HepG2 (cell line): ENCODE measurements at regions not wholly inside any gene's neighbourhood (a gene's known extent, or its start where the extent isn't known, plus 50 kb on each side); places are given as distances from the start of the nearest gene placed in this dataset.

Source experiments
- ATAC-seq: fragments of 200-7000 bp; cut with Tn5 transposase; 3 replicates; pipeline ENCODE4 v1.9.1; 2020; ENCODE audit warnings: mild to moderate bottlenecking, moderate library complexity
- BruUV-seq: library from RNA; stranded (reverse); fragments of 400-500 nt; replicated peaks from 2 replicates; lab custom pipeline; 2021; lab: Mats Ljungman, UMichigan
- CTCF ChIA-PET: fragments of 300-600 bp; formaldehyde crosslinking; extraction: SDS; loops from one replicate; lab custom pipeline; 2021; ENCODE audit warnings: low total read pairs, inconsistent platforms, low intra/inter-chr PET ratio; lab: Yijun Ruan, JAX
- POLR2A ChIA-PET: fragments of 350-600 bp; sonication (Branson Sonifier 250); formaldehyde crosslinking; loops from one replicate; lab custom pipeline; 2020; ENCODE audit warnings: antibody characterized with exemption, inconsistent platforms; lab: Yijun Ruan, JAX
- DNase-seq: peaks from one replicate; pipeline ENCODE4 v3.0.0-alpha.2; 2015; ENCODE audit warnings: low spot score
- FAIRE-seq: peaks from 3 replicates; lab custom pipeline; 2011; peaks lifted over from hg19 to GRCh38; lab: Jason Lieb, UNC
- H2AFZ ChIP-seq: one replicate; pipeline ENCODE4 v1.6.1; 2011; ENCODE audit warnings: low read length, inconsistent platforms
- H3K27ac ChIP-seq: fragments of 300-600 bp; 3 replicates; pipeline ENCODE4 v1.8.0; 2011; ENCODE audit warnings: mixed run types, mild to moderate bottlenecking, mixed read lengths, low read length, inconsistent platforms; ENCODE audit not compliant: insufficient read depth; ENCODE audit errors: extremely low read length
- H3K27me3 ChIP-seq, 2 experiments: fragments of 200-600 bp in 1 of 2; 2 replicates in 1 of 2; 3 replicates in 1 of 2; pipeline versions ENCODE4 v1.6.0 to v1.8.0; 2011; ENCODE audit warnings: low read length in 2 of 2, mild to moderate bottlenecking in 2 of 2, moderate library complexity in 2 of 2, inconsistent platforms in 1 of 2; ENCODE audit not compliant: insufficient read depth in 2 of 2, control insufficient read depth in 1 of 2
- H3K36me3 ChIP-seq, 2 experiments: fragments of 200-600 bp in 1 of 2; replicated peaks in 1 of 2; 2 replicates in 1 of 2; 3 replicates in 1 of 2; pipeline versions ENCODE4 v1.5.1 to v1.8.0; 2011; ENCODE audit warnings: low read length in 2 of 2, inconsistent platforms in 1 of 2; ENCODE audit not compliant: insufficient read depth in 2 of 2, control insufficient read depth in 1 of 2
- H3K4me1 ChIP-seq: 2 replicates; pipeline ENCODE4 v1.5.1; 2012; ENCODE audit warnings: low read length, inconsistent platforms; ENCODE audit not compliant: insufficient read depth
- H3K4me2 ChIP-seq: 2 replicates; pipeline ENCODE4 v1.6.0; 2011; ENCODE audit warnings: low read depth, low read length, inconsistent platforms
- H3K4me3 ChIP-seq, 3 experiments: fragments of 200-600 bp in 1 of 3; sonication (generic), shearing (Covaris generic) in 1 of 3; replicated peaks in 1 of 3; 2 replicates each; pipeline ENCODE4 v1.5.1; 2011 to 2016; ENCODE audit warnings: low read length in 3 of 3, inconsistent platforms in 2 of 3, low read depth in 2 of 3, mild to moderate bottlenecking in 2 of 3, control low read depth in 1 of 3, mixed read lengths in 1 of 3; ENCODE audit not compliant: insufficient read depth in 1 of 3
- H3K79me2 ChIP-seq: one replicate; pipeline ENCODE4 v1.6.1; 2011; ENCODE audit warnings: low read length, inconsistent platforms; ENCODE audit not compliant: insufficient read depth
- H3K9ac ChIP-seq: 2 replicates; pipeline ENCODE4 v1.6.0; 2011; ENCODE audit warnings: mild to moderate bottlenecking, low read depth, low read length, inconsistent platforms; ENCODE audit not compliant: insufficient read depth
- H3K9me3 ChIP-seq: 2 replicates; pipeline ENCODE4 v1.5.1; 2012; ENCODE audit warnings: mild to moderate bottlenecking, low read length
- H4K20me1 ChIP-seq: 2 replicates; pipeline ENCODE4 v1.6.0; 2011; ENCODE audit warnings: inconsistent platforms, mild to moderate bottlenecking, low read length, moderate library complexity; ENCODE audit not compliant: insufficient read depth
- CREB1 ChIP-seq, 2 experiments: fragments of 450-650 bp in 1 of 2; IDR thresholded peaks; 2 replicates each; pipeline ENCODE4 v1.6.1; 2016 to 2017; ENCODE audit warnings: control low read depth in 1 of 2, mild to moderate bottlenecking in 1 of 2, missing compliant biosample characterization in 1 of 2, missing genetic modification characterization in 1 of 2
- MTA1 ChIP-seq: sonication (generic); formaldehyde crosslinking; IDR thresholded peaks from 2 replicates; pipeline ENCODE4 v1.4.0; 2020; ENCODE audit warnings: missing genetic modification reagents, mild to moderate bottlenecking, borderline replicate concordance
- NCOA2 ChIP-seq: sonication (generic); formaldehyde crosslinking; IDR thresholded peaks from 2 replicates; pipeline ENCODE4 v1.8.0; 2022; ENCODE audit warnings: inconsistent platforms
- SP140L ChIP-seq: sonication (generic); formaldehyde crosslinking; IDR thresholded peaks from 2 replicates; pipeline ENCODE4 v1.4.0; 2020; ENCODE audit warnings: missing genetic modification reagents, borderline replicate concordance
- ZBTB40 ChIP-seq, 2 experiments: fragments of 450-650 bp in 1 of 2; sonication (generic) in 1 of 2; formaldehyde crosslinking in 1 of 2; IDR thresholded peaks; 2 replicates each; pipeline versions ENCODE4 v1.6.1 to v1.8.0; 2016 to 2022; ENCODE audit warnings: antibody characterized with exemption in 1 of 2, mild to moderate bottlenecking in 1 of 2, missing genetic modification reagents in 1 of 2
- ZNF253 ChIP-seq: sonication (generic); formaldehyde crosslinking; IDR thresholded peaks from 2 replicates; pipeline ENCODE4 v1.8.0; 2022; ENCODE audit warnings: mild to moderate bottlenecking, missing genetic modification reagents, borderline replicate concordance
- ZNF644 ChIP-seq: IDR thresholded peaks from 2 replicates; pipeline ENCODE4 v1.6.1; 2016; ENCODE audit warnings: low read depth
- ZNF737 ChIP-seq: sonication (generic); formaldehyde crosslinking; IDR thresholded peaks from 2 replicates; pipeline ENCODE4 v1.5.0; 2020; ENCODE audit warnings: missing genetic modification reagents, mild to moderate bottlenecking, borderline replicate concordance
- WGBS: methylation state at CpG from one replicate; pipeline ENCODE4 v1.1.6; 2017; ENCODE audit warnings: low lambda C conversion rate; 5-methylcytosine and 5-hydroxymethylcytosine counted together
- in situ Hi-C: cut with HindIII; loops from 2 replicates; pipeline ENCODE4 v1.10.0; 2017; ENCODE audit warnings: low pct_unique_long_range_greater_than_20kb; ENCODE audit not compliant: extremely low pct_ligation_motif_present
- intact Hi-C: fragments of 100-400 bp; cut with micrococcal nuclease; formaldehyde crosslinking; loops from one replicate; pipeline ENCODE4 v1.10.0; 2022; ENCODE audit not compliant: unreplicated experiment

DNA sequence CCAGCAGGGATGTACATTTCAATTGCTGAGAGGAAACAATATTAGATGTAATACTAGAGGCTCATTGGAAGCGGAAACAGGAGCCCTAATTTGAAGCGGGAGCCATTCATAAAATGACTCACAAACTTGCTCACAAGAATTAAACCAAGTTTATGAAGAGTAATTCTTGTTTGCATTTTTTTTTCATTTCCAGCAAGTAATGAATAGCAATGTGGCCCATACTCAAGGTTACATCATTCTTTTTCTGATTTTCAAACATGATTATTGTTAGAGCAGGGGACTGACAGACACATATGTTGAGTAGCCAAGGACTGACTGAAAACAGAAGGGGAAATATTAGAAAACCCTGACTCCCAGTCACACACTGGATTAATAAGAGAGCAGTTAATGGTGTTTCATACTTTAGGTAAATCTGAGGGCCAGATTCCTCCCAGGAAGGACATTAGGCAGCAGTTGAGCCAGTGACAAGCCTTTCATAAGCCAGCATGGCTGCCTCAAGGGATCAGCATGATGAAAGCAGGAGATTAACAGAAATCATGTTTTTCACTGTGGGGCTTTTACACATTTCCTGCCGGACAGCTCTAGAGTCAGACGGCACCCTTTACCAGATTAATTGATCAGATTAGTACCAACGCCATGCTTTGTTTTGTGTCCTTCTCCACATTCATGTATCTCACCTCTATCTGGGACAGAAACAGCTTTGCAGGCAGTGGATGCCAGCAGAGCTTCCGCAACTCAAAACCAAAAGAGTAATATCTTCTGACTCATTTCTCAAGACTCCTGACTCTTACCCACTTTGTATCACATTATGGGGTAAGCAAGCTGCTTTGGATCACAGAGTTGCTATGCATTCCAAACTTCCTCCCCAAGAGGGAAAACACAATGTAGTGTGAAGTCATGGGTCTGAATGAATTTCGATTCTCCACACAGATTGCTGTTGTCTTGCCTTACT is 831.6 kb downstream of the KCNA4 start:
- intact Hi-C loops, result no loop called here
- POLR2A ChIA-PET, result no interaction called here
- no peak overlapping the region for H3K27ac ChIP-seq
- in situ Hi-C loops, result no loop called here
- TF ChIP-seq ZNF644 (CRISPR knock-in tag), result no peak
- no peak for TF ChIP-seq MTA1
- TF ChIP-seq ZNF737 (CRISPR knock-in tag), result no peak
- no peak for TF ChIP-seq NCOA2 (CRISPR knock-in tag)
- no peak for TF ChIP-seq SP140L (CRISPR knock-in tag)
- no peak for TF ChIP-seq ZNF253 (CRISPR knock-in tag)
- TF ChIP-seq, all 625 proteins: peak for 0
- no peak for DNase-seq
- no peaks in the 10 kb centered on the region for H4K20me1 ChIP-seq
- no peak for FAIRE-seq
- no TSS peak for BruUV-seq
- H3K4me1 ChIP-seq, result no peaks in the 10 kb centered on the region
- no peak overlapping the region for H3K4me3 ChIP-seq
- H3K9ac ChIP-seq, result no peak overlapping the region
- 44% methylated on average over 7 of the region's 7 CpGs for WGBS
- H3K27me3 ChIP-seq, result no peaks in the 10 kb centered on the region
- no peak for ATAC-seq
- no peak overlapping the region for H2AFZ ChIP-seq
- CTCF ChIA-PET, result no interaction called here
- peaks cover 19% of the 10 kb centered on the region; the same call in 1 of the 2 replicates for H3K9me3 ChIP-seq
- H3K79me2 ChIP-seq, result no peaks in the 10 kb centered on the region
- no peaks in the 10 kb centered on the region for H3K36me3 ChIP-seq
- H3K4me2 ChIP-seq, result no peak overlapping the region

DNA sequence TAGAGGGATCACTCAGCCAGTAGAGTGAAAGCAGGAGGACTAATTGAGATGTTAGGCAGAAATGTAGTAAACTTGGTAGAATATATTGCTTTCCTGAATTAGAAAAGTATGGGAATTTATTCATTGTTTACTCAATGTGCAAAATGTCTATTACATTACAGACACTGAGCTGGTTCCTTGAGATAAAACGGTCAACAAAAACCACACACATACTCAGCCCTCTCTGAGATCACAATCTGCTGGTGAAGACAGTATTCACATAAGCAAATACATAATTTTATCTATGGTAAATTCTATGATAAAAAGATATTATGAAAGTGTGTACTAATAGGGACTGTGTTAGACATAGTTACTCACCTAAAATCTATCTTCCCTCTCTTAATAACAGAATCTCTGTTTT is 833.5 kb downstream of the KCNA4 start:
- H3K4me3 ChIP-seq, result no peak overlapping the region
- H3K27ac ChIP-seq, result no peak overlapping the region
- H3K36me3 ChIP-seq, result no peaks in the 10 kb centered on the region
- in situ Hi-C loops, result no loop called here
- no peak overlapping the region for H3K9ac ChIP-seq
- no peaks in the 10 kb centered on the region for H3K27me3 ChIP-seq
- no peak overlapping the region for H2AFZ ChIP-seq
- no TSS peak for BruUV-seq
- H4K20me1 ChIP-seq, result no peaks in the 10 kb centered on the region
- no peaks in the 10 kb centered on the region for H3K79me2 ChIP-seq
- 0% methylated on average over 1 of the region's 1 CpG for WGBS
- peaks cover 13% of the 10 kb centered on the region; the same call in 1 of the 2 replicates for H3K9me3 ChIP-seq
- POLR2A ChIA-PET, result no interaction called here
- no peak for FAIRE-seq
- ATAC-seq, result no peak
- H3K4me1 ChIP-seq, result no peaks in the 10 kb centered on the region
- H3K4me2 ChIP-seq, result no peak overlapping the region
- CTCF ChIA-PET, result no interaction called here
- intact Hi-C loops, result no loop called here
- no peak for DNase-seq
- no peak for TF ChIP-seq CREB1 (IDR thresholded peaks at IDR 0.05)
- TF ChIP-seq CREB1 (CRISPR knock-in tag; IDR thresholded peaks at IDR 0.05), result no peak
- TF ChIP-seq ZBTB40 (IDR thresholded peaks at IDR 0.05), result no peak
- no peak for TF ChIP-seq ZBTB40 (CRISPR knock-in tag; IDR thresholded peaks at IDR 0.05)
